ENCODE measurements at regions not wholly inside any gene's neighbourhood (a gene's known extent, or its start where the extent isn't known, plus 50 kb on each side); places are given as distances from the start of the nearest gene placed in this dataset.

DNA sequence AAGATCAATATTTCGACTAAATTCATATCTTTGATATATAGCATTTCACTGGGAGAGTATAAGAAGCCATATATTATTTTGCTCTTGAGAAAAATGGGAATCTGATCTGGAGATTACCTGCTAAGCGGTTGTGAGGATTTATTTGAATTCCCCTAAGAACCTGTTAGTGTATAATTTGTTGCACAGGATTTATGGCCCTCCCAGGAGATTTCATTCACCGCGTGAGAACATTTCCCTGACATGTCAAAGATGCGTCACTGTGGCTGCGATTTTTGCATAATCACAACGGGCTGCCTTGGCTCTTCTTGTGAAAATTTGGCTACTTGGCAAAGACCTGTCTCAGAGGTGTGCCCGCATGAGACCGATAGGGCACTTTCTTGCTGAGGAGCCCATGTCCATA, 184.7 kb upstream of the PFKP start:
- no peak for ATAC-seq
- no peaks in the 10 kb centered on the region for H3K36me3 ChIP-seq (ENCODE audit: insufficient read depth)
- Mint-ChIP-seq H3K9me3 (no peaks in the 10 kb centered on the region), H3K36me3 (ENCODE audit: low read depth) (no peaks in the 10 kb centered on the region), H3K4me1 (no peaks in the 10 kb centered on the region), H3K4me3 (no peak overlapping the region), H3K27me3 (ENCODE audit: insufficient read depth, low read depth, poor library complexity) (no peaks in the 10 kb centered on the region), H3K27ac (no peak overlapping the region)
- H3F3A ChIP-seq (replicated peaks; ENCODE audit: low read depth), result no peaks in the 10 kb centered on the region
- H3K4me3 ChIP-seq, result no peak overlapping the region
- DNase-seq (ENCODE audit: low spot score), result no peak
- no peaks in the 10 kb centered on the region for H3K79me2 ChIP-seq (replicated peaks; ENCODE audit: insufficient read depth)
- H3K4me2 ChIP-seq, result no peak overlapping the region
- no peak overlapping the region for H3K27ac ChIP-seq (ENCODE audit: low read depth)
- no peaks in the 10 kb centered on the region for H4K20me1 ChIP-seq (replicated peaks; ENCODE audit: insufficient read depth)
- H3K27me3 ChIP-seq (ENCODE audit: insufficient read depth), result no peaks in the 10 kb centered on the region
- no peaks in the 10 kb centered on the region for H3K9me2 ChIP-seq (ENCODE audit: insufficient read depth)
- TF ChIP-seq NANOG (IDR thresholded peaks at IDR 0.05; ENCODE audit: borderline replicate concordance) (no peak), ZNF331 (CRISPR knock-in tag; IDR thresholded peaks at IDR 0.05; ENCODE audit: low read depth) (no peak), ZNF114 (CRISPR knock-in tag; IDR thresholded peaks at IDR 0.05) (no peak), STAT1 (IDR thresholded peaks at IDR 0.05; ENCODE audit: unreplicated experiment) (no peak), EZH2 (IDR thresholded peaks at IDR 0.05; ENCODE audit: low read depth, unreplicated experiment) (no peak), JUNB (IDR thresholded peaks at IDR 0.05; ENCODE audit: unreplicated experiment) (no peak)
- TF ChIP-seq, protein P1, sequence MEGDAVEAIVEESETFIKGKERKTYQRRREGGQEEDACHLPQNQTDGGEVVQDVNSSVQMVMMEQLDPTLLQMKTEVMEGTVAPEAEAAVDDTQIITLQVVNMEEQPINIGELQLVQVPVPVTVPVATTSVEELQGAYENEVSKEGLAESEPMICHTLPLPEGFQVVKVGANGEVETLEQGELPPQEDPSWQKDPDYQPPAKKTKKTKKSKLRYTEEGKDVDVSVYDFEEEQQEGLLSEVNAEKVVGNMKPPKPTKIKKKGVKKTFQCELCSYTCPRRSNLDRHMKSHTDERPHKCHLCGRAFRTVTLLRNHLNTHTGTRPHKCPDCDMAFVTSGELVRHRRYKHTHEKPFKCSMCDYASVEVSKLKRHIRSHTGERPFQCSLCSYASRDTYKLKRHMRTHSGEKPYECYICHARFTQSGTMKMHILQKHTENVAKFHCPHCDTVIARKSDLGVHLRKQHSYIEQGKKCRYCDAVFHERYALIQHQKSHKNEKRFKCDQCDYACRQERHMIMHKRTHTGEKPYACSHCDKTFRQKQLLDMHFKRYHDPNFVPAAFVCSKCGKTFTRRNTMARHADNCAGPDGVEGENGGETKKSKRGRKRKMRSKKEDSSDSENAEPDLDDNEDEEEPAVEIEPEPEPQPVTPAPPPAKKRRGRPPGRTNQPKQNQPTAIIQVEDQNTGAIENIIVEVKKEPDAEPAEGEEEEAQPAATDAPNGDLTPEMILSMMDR (conservative IDR thresholded peaks at IDR 0.05; ENCODE audit: low read depth in 2 of 2), result no peak
- TF ChIP-seq, protein P2, sequence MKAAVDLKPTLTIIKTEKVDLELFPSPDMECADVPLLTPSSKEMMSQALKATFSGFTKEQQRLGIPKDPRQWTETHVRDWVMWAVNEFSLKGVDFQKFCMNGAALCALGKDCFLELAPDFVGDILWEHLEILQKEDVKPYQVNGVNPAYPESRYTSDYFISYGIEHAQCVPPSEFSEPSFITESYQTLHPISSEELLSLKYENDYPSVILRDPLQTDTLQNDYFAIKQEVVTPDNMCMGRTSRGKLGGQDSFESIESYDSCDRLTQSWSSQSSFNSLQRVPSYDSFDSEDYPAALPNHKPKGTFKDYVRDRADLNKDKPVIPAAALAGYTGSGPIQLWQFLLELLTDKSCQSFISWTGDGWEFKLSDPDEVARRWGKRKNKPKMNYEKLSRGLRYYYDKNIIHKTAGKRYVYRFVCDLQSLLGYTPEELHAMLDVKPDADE (IDR thresholded peaks at IDR 0.05), result no peak
- TF ChIP-seq, protein P3, sequence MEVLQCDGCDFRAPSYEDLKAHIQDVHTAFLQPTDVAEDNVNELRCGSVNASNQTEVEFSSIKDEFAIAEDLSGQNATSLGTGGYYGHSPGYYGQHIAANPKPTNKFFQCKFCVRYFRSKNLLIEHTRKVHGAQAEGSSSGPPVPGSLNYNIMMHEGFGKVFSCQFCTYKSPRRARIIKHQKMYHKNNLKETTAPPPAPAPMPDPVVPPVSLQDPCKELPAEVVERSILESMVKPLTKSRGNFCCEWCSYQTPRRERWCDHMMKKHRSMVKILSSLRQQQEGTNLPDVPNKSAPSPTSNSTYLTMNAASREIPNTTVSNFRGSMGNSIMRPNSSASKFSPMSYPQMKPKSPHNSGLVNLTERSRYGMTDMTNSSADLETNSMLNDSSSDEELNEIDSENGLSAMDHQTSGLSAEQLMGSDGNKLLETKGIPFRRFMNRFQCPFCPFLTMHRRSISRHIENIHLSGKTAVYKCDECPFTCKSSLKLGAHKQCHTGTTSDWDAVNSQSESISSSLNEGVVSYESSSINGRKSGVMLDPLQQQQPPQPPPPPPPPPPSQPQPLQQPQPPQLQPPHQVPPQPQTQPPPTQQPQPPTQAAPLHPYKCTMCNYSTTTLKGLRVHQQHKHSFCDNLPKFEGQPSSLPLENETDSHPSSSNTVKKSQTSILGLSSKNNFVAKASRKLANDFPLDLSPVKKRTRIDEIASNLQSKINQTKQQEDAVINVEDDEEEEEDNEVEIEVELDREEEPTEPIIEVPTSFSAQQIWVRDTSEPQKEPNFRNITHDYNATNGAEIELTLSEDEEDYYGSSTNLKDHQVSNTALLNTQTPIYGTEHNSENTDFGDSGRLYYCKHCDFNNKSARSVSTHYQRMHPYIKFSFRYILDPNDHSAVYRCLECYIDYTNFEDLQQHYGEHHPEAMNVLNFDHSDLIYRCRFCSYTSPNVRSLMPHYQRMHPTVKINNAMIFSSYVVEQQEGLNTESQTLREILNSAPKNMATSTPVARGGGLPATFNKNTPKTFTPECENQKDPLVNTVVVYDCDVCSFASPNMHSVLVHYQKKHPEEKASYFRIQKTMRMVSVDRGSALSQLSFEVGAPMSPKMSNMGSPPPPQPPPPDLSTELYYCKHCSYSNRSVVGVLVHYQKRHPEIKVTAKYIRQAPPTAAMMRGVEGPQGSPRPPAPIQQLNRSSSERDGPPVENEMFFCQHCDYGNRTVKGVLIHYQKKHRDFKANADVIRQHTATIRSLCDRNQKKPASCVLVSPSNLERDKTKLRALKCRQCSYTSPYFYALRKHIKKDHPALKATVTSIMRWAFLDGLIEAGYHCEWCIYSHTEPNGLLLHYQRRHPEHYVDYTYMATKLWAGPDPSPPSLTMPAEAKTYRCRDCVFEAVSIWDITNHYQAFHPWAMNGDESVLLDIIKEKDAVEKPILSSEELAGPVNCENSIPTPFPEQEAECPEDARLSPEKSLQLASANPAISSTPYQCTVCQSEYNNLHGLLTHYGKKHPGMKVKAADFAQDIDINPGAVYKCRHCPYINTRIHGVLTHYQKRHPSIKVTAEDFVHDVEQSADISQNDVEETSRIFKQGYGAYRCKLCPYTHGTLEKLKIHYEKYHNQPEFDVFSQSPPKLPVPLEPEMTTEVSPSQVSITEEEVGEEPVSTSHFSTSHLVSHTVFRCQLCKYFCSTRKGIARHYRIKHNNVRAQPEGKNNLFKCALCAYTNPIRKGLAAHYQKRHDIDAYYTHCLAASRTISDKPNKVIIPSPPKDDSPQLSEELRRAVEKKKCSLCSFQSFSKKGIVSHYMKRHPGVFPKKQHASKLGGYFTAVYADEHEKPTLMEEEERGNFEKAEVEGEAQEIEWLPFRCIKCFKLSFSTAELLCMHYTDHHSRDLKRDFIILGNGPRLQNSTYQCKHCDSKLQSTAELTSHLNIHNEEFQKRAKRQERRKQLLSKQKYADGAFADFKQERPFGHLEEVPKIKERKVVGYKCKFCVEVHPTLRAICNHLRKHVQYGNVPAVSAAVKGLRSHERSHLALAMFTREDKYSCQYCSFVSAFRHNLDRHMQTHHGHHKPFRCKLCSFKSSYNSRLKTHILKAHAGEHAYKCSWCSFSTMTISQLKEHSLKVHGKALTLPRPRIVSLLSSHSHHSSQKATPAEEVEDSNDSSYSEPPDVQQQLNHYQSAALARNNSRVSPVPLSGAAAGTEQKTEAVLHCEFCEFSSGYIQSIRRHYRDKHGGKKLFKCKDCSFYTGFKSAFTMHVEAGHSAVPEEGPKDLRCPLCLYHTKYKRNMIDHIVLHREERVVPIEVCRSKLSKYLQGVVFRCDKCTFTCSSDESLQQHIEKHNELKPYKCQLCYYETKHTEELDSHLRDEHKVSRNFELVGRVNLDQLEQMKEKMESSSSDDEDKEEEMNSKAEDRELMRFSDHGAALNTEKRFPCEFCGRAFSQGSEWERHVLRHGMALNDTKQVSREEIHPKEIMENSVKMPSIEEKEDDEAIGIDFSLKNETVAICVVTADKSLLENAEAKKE (CRISPR knock-in tag; IDR thresholded peaks at IDR 0.05), result no peak
- H3K4me1 ChIP-seq (ENCODE audit: insufficient read depth), result no peaks in the 10 kb centered on the region
- H2AFZ ChIP-seq, result no peak overlapping the region
